HepG2 (cell line): ENCODE measurements at regions not wholly inside any gene's neighbourhood (a gene's known extent, or its start where the extent isn't known, plus 50 kb on each side); places are given as distances from the start of the nearest gene placed in this dataset.

Source experiments
- FOSL1 ChIP-seq: sonication (generic); formaldehyde crosslinking; IDR thresholded peaks from 2 replicates; pipeline ENCODE4 v1.9.0; 2021; ENCODE audit warnings: missing genetic modification reagents, borderline replicate concordance
- FOXA1 ChIP-seq, 2 experiments: fragments of 450-650 bp in 1 of 2; sonication (generic) in 1 of 2; formaldehyde crosslinking in 1 of 2; IDR thresholded peaks; 2 replicates each; pipeline versions ENCODE4 v1.4.0 to v1.6.1; 2016 to 2020; ENCODE audit warnings: missing genetic modification reagents in 1 of 2
- KMT2B ChIP-seq: IDR thresholded peaks from 2 replicates; pipeline ENCODE4 v1.6.1; 2016; ENCODE audit warnings: missing genetic modification reagents, missing compliant biosample characterization
- PCBP1 ChIP-seq: fragments of 200-400 bp; formaldehyde crosslinking; IDR thresholded peaks from 2 replicates; pipeline ENCODE4 v1.6.1; 2017; ENCODE audit warnings: mild to moderate bottlenecking, low read depth, low read length, borderline replicate concordance
- TAF1 ChIP-seq: sonication (generic); formaldehyde crosslinking; IDR thresholded peaks from 2 replicates; pipeline ENCODE4 v1.4.0; 2020; ENCODE audit warnings: missing genetic modification reagents
- ZBTB40 ChIP-seq, 2 experiments: fragments of 450-650 bp in 1 of 2; sonication (generic) in 1 of 2; formaldehyde crosslinking in 1 of 2; IDR thresholded peaks; 2 replicates each; pipeline versions ENCODE4 v1.6.1 to v1.8.0; 2016 to 2022; ENCODE audit warnings: antibody characterized with exemption in 1 of 2, mild to moderate bottlenecking in 1 of 2, missing genetic modification reagents in 1 of 2
- ZNF777 ChIP-seq: sonication (generic); formaldehyde crosslinking; IDR thresholded peaks from 2 replicates; pipeline ENCODE4 v1.4.0; 2020; ENCODE audit warnings: missing genetic modification reagents

GRCh38 chr10:84695902-84696301 is 367.5 kb downstream of the CCSER2 start:
- no peak for TF ChIP-seq FOSL1 (CRISPR knock-in tag)
- TF ChIP-seq KMT2B = no peak
- no peak for TF ChIP-seq PCBP1
- TF ChIP-seq TAF1 (CRISPR knock-in tag) = no peak
- no peak for TF ChIP-seq ZNF777 (CRISPR knock-in tag)
- no peak for TF ChIP-seq FOXA1 (IDR thresholded peaks at IDR 0.05)
- no peak for TF ChIP-seq FOXA1 (CRISPR knock-in tag; IDR thresholded peaks at IDR 0.05)
- TF ChIP-seq ZBTB40 (IDR thresholded peaks at IDR 0.05) = no peak
- no peak for TF ChIP-seq ZBTB40 (CRISPR knock-in tag; IDR thresholded peaks at IDR 0.05)
